ENCODE measurements at regions not wholly inside any gene's neighbourhood (a gene's known extent, or its start where the extent isn't known, plus 50 kb on each side); places are given as distances from the start of the nearest gene placed in this dataset.
"Not testable (repeated sequence)": the region's sequence is repeated elsewhere in the genome, so short reads cannot be mapped to it uniquely, and the experiment has no call there.

- DNase-seq: no peak
Measured at GRCh38 chr5:138702166-138703077, 50.8 kb upstream of the CTNNA1 start.

- no peak for DNase-seq
Measured at GRCh38 chr5:138701678-138702077, 51.5 kb upstream of the CTNNA1 start.

GRCh38 chr5:138700581-138701362, 52.5 kb upstream of the CTNNA1 start:
- no peak for DNase-seq

DNA sequence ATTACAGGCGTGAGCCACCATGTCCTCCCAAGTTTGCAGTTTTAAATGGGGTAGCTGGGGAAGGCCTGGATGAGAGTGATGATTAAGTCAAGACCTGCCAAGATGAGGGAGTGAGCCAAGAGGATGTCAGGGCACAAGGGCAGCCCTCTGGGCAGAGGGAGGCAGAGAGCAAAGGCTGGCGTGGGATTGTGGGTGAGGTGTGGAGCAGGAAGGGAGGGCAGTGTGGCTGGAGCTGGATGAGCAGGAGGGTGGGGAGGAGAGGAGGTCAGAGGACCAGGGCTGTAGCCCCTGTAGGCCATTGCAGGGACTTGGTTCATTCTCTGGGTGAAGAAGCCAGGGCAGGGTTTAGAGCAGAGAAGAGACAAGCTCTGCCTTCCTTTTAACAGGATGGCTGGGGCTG, 53.7 kb upstream of the CTNNA1 start:
- no peak for DNase-seq

GRCh38 chr5:138698713-138699112, 54.5 kb upstream of the CTNNA1 start:
- no peak for DNase-seq

DNA sequence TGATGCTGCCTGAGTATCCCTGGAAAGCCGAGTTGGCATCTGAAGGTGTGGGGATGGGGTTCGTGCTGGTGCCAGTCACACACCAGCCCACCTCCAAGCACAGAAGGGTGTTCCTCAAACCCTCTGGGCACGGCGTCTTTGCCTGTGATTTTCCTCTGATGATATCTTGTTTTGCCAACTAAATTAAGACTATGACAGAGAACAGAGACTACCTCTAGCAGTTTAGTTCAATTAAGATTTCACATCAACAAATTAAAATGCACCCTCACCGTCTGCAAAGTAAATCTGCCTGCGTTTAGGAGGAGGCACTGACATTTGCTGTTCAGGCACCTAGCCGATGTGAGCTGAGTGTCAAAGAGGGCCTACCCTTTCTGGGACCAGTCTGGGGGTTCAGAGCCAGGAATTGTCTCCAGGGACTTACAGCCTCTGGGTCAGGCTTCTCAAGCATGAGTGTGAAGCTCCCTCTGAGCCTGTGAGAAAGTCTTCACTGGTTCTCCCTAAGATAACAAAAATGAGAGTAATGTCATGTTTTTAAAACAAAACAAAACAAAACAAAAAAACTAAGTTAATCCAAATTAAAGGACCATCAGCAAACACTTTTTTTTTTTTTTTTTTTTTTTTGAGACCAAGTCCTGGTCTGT, 55.4 kb upstream of the CTNNA1 start:
- DNase-seq: no peak

DNA sequence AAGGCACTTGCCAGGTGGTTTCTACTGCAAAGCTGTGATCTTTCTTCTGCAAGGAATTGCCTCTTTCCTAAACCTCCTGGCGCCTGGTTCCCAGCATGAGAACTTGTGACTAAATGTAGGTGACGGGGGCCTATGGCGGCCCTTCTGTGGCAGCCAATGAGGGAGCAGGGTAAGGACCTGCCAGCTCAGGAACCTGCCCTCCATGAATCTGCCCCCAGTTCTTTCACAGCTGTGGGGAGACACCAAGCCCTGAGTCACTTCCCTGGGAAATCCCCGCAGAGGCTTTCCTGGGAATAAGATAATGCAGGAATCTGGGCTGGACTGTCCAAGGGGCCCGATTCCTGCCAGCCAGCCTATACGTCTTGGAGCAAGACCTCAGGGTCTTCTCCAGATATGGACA, 56.7 kb upstream of the CTNNA1 start:
- DNase-seq: no peak

DNA sequence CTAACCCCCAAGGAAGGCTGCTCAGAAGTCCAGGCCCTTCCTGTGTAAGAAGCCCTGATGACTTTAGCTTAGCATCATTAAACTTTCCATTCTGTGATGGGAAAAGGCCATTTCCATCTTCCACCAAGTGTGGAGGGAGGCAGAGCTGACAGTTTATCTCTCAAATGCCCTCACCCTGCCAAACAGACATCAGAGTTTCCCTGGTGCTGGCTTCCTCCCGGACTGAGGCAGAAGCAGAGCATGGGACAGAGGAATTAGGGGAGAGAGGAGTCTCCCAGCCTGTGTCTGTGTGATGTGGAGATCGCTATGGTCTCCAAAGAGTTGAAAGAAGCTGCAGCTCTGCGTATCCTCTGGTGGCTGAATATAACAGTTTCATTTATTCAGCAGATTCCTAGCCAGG, 57.4 kb upstream of the CTNNA1 start:
- no peak for DNase-seq

GRCh38 chr5:138694146-138694545, 59.1 kb upstream of the CTNNA1 start:
- no peak for DNase-seq

GRCh38 chr5:138692370-138692769, 60.9 kb upstream of the CTNNA1 start:
- no peak for DNase-seq

- no peak for DNase-seq
Measured at GRCh38 chr5:138686668-138687067, 66.6 kb upstream of the CTNNA1 start.

DNA sequence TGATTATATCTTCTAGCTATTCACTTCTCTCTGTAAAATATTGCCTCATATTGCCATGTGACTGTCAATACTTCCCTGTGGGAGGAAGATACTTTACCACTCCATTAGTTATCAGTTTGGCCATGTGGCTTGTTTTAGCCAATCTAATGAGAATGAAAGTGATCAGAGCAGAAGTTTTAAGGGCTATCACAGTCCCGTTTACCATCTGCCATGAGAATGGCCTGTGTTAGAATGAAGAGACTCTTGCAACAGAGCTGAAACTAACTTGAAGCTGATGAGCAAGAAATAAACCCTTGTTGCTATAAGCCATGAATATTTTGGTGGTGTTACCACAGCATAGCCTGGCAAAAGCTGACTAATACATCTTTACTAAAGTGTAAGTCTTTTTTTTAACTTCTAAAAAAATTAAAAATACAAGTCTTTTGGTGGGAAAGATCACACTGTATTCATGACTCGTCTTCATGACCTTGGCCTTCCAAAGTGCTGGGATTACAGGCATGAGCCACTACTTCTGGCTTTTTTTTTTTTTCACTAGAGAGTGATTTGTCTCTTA, 68.0 kb upstream of the CTNNA1 start:
- no peak for DNase-seq

DNA sequence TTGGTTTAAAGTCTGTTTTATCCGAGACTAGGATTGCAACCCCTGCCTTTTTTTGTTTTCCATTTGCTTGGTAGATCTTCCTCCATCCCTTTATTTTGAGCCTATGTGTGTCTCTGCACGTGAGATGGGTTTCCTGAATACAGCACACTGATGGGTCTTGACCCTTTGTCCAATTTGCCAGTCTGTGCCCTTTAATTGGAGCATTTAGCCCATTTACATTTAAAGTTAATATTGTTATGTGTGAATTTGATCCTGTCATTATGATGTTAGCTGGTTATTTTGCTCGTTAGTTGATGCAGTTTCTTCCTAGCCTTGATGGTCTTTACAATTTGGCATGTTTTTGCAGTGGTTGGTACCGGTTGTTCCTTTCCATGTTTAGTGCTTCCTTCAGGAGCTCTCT, 70.8 kb upstream of the CTNNA1 start:
- DNase-seq: not testable (repeated sequence)

- not testable (repeated sequence) for DNase-seq
Measured at GRCh38 chr5:138678826-138679225, 74.4 kb upstream of the CTNNA1 start.

- DNase-seq: no peak
Measured at GRCh38 chr5:138677782-138678181, 75.4 kb upstream of the CTNNA1 start.

GRCh38 chr5:138676556-138677193, 76.5 kb upstream of the CTNNA1 start:
- DNase-seq: no peak

DNA sequence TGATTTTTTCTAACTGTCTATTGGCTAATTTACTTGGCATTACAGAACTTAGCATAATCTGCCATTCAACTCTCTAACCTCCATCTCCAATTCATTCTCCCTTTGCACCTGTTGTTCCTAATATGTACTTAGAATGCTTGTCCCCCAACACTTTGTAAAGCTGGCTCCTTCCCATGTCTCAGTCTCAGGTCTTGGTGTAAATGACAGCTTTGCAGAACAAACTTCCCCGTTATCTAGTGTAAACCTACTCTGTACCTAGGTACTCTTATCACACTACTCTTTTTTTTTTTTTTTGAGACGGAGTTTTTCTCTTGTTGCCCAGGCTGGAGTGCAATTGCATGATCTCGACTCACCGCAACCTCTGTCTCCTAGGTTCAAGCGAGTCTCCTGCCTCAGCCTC, 77.2 kb upstream of the CTNNA1 start:
- DNase-seq: no peak

GRCh38 chr5:138668451-138669380, 84.5 kb upstream of the CTNNA1 start:
- no peak for DNase-seq

- DNase-seq: not testable (repeated sequence)
Measured at GRCh38 chr5:138667782-138668331, 85.4 kb upstream of the CTNNA1 start.

- no peak for DNase-seq
Measured at GRCh38 chr5:138666226-138666742, 86.9 kb upstream of the CTNNA1 start.

GRCh38 chr5:138665261-138665660, 88.0 kb upstream of the CTNNA1 start:
- DNase-seq: no peak

Data from stimulated activated CD4-positive, alpha-beta T cell treated with anti-CD3 and anti-CD28 coated beads, Interleukin-2, amount 100 ng/mL, for 48 hours (primary cell).